Motor neuron (in vitro differentiated cells): ENCODE measurements at regions not wholly inside any gene's neighbourhood (a gene's known extent, or its start where the extent isn't known, plus 50 kb on each side); places are given as distances from the start of the nearest gene placed in this dataset.

ENCODE experiments used
- ATAC-seq, 8 experiments: fragments of 200-7000 bp; cut with Tn5 transposase; replicated peaks in 6 of 8; 2 replicates each; pipeline ENCODE4 v1.8.0; 2021; ENCODE audit warnings: mild to moderate bottlenecking in 8 of 8, moderate library complexity in 8 of 8
- H3K27ac ChIP-seq, 2 donors: fragments of 250-450 bp; sonication (Bioruptor Pico); 2 replicates each; pipeline ENCODE4 v1.9.0; 2021; ENCODE audit warnings: antibody characterized with exemption in 2 of 2, mild to moderate bottlenecking in 2 of 2, moderate library complexity in 1 of 2
- H3K4me1 ChIP-seq, 2 donors: fragments of 250-450 bp; sonication (Bioruptor Pico); replicated peaks in 1 of 2; 2 replicates each; pipeline ENCODE4 v1.6.1; 2021; ENCODE audit warnings: antibody characterized with exemption in 2 of 2, mild to moderate bottlenecking in 2 of 2, moderate library complexity in 1 of 2
- H3K4me3 ChIP-seq, 5 donors: fragments of 250-450 bp; sonication (Bioruptor Pico); 2 replicates each; pipeline ENCODE4 v1.9.0; 2021; ENCODE audit warnings: antibody characterized with exemption in 5 of 5, mild to moderate bottlenecking in 5 of 5, moderate library complexity in 4 of 5
- WGBS, 10 experiments: fragments of 450-650 bp; shearing (Covaris generic); methylation state at CpG; one replicate each; pipeline ENCODE4 v1.0.0; 2022; 5-methylcytosine and 5-hydroxymethylcytosine counted together
- in situ Hi-C, 9 experiments: fragments of 400-800 bp; cut with MboI; loops; one replicate each; pipeline ENCODE4 v1.15.0; 2021; ENCODE audit warnings: low sequenced_read_pairs in 9 of 9, low pct_unique_long_range_greater_than_20kb in 2 of 9; ENCODE audit not compliant: unreplicated experiment in 9 of 9

DNA sequence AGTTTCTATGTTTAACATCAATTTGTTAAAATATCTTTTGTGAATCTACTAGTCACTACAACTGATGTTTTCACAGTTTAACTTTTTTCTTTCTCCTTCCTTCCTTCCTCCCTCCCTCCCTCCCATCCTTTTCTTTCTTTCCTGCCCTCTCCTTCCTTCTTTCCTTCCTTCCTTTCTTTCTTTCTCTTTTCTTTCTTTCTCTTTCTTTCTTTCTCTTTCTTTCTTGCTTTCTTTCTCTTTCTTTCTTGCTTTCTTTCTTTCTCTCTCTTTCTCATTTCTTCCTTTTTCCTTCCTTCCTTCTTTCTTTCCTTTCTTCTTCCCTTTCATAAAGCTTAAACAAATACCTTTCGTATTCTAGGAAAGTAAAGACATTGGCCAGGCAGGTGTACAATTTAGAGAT, 2083.0 kb upstream of the CELF4 start:
- no peak for ATAC-seq
- in situ Hi-C loops = no loop called here
- WGBS, 10 experiments = 12 to 100% (median 100%) methylated on average over 1 of the region's 1 CpG; no CpG with 5 or more reads in 1 of the 10 experiments
- no peaks in the 10 kb centered on the region for H3K4me1 ChIP-seq
- H3K4me3 ChIP-seq = no peak overlapping the region
- no peak overlapping the region for H3K27ac ChIP-seq

- in situ Hi-C loops = no loop called here
- peak in 3 of 8 experiments; percentile 40 to 98 (median 97) for ATAC-seq
- Histone ChIP-seq H3K4me3 (no peak overlapping the region), H3K27ac (no peak overlapping the region), H3K4me1 (no peaks in the 10 kb centered on the region)
- whole genome bisulfite sequencing, 10 experiments = 0 to 80% (median 33%) methylated on average over 2 to 4 of the region's 4 CpGs; no CpG with 5 or more reads in 2 of the 10 experiments
Measured at GRCh38 chr18:39647627-39648534, 2082.3 kb upstream of the CELF4 start.

DNA sequence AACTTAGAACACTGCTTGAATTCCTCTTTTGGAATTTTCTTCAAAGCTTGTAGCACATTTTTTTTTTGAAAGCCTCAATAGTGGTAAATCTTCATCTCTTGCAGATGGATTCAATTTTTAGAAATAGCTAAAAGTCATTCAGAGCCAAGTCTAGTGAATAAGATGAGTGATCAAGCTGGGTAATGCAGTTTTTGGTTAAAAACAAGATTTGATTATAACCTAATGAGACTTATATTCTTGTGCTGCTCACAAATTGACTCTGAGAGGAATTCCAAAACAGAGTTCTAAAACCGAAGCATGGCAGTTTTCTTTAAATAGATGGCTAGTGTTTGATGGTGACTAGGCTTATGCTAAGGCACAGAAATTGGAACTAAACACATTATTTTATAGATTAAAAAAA, 2072.6 kb upstream of the CELF4 start:
- 0 to 100% (median 83%) methylated on average over 1 of the region's 1 CpG; no CpG with 5 or more reads in 2 of the 10 experiments for WGBS, 10 experiments
- in situ Hi-C loops = no loop called here
- no peak overlapping the region for H3K4me3 ChIP-seq
- H3K4me1 ChIP-seq = no peaks in the 10 kb centered on the region
- no peak overlapping the region for H3K27ac ChIP-seq
- ATAC-seq = no peak

- H3K4me3 ChIP-seq = no peak overlapping the region
- in situ Hi-C loops = no loop called here
- no peak for ATAC-seq
- WGBS, 10 experiments = 0 to 100% (median 100%) methylated on average over 1 of the region's 1 CpG; no CpG with 5 or more reads in 5 of the 10 experiments
- H3K27ac ChIP-seq = no peak overlapping the region
- H3K4me1 ChIP-seq = no peaks in the 10 kb centered on the region
Measured at GRCh38 chr18:39636931-39637330, 2071.3 kb upstream of the CELF4 start.

DNA sequence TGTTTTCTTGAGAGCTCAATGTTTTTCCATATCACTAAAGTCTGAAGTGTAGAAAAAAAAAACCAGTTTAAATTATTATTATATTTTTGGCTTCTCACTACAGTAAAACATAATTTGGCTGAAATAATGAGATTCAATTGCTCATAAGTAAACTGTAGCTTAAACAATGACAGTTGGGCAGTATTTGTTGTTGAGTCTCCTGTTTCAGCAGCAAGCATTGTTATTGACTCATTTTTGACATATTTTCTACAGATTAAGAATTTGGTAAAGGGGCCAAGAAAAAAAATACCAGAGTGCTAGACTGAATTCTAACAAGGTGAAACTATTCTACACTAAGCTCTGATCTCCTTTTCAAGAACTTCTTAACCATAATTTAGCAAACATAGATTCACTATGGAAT, 2070.4 kb upstream of the CELF4 start:
- no peak overlapping the region for H3K4me3 ChIP-seq
- in situ Hi-C loops = no loop called here
- no peak for ATAC-seq
- no peaks in the 10 kb centered on the region for H3K4me1 ChIP-seq
- H3K27ac ChIP-seq = no peak overlapping the region

GRCh38 chr18:39635192-39635591, 2069.6 kb upstream of the CELF4 start:
- no peaks in the 10 kb centered on the region for H3K4me1 ChIP-seq
- H3K27ac ChIP-seq = no peak overlapping the region
- H3K4me3 ChIP-seq = no peak overlapping the region
- ATAC-seq = no peak
- in situ Hi-C loops = no loop called here

DNA sequence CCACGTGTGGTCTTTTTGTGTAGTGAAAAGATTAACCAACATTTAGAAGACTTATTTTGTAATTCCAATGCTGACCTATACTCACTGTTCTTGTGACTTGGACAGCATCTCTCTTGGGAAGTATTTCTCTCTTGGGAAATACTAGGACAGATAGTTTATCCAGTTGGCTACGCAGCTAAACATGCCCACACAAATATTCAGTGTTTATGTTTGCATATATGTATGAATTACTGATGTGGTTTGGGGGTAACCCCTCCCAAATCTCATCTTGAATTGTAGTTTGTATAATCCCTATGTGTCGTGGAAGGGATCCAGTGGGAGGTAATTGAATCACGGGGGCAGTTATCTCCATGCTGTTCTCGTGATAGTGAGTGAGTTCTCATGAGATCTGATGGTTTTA, 2062.3 kb upstream of the CELF4 start:
- no peak overlapping the region for H3K27ac ChIP-seq
- H3K4me3 ChIP-seq = no peak overlapping the region
- WGBS, 10 experiments = 37 to 100% (median 83%) methylated on average over 1 to 5 of the region's 5 CpGs; no CpG with 5 or more reads in 2 of the 10 experiments
- peaks cover 0 to 6% of the 10 kb centered on the region in 2 donors for H3K4me1 ChIP-seq
- in situ Hi-C loops = no loop called here
- ATAC-seq = no peak

DNA sequence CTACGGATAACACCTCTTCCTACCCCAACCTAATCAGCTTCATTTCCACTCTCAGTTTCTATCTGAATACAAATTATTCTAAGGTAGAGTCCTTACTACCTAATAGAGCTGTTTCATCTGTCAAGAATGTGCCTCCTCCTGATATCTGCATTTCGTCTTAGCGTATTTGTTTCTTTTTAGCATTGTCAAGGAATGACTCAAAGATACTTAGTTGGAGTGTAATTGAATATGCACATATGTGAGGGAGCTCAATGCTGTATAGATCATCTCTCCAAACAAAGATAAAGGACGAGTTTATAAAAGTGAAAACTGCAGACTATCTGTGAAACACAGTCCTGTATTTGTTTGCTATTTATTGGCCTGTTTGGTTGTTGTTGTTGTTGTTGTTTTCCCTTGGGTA, 2059.4 kb upstream of the CELF4 start:
- Histone ChIP-seq H3K4me3 (no peak overlapping the region), H3K4me1 (peaks cover 3 to 8% of the 10 kb centered on the region in 2 donors), H3K27ac (no peak overlapping the region)
- peak in 4 of 8 experiments; percentile 53 to 100 (median 90) for ATAC-seq
- 5 to 78% (median 54%) methylated on average over 1 to 4 of the region's 4 CpGs for WGBS, 10 experiments
- in situ Hi-C loops = no loop called here

DNA sequence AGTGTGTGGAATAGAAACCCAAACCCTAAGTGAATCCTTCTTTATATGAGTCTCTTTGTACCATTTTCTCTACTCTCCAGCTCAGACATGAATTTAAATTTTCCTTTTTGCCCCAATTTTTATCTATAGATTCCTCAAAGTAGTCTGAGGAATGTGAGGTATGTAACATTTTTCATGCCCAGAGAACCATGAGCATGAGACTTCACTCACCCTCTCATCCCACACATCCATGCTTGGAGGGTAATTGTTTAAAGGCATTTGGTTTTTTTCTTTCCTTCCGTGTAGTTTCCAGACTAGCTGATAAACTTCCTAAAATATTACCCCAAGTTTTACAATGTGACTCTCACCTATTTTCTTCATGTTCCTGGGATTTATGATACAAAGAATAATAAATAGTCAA, 2056.8 kb upstream of the CELF4 start:
- Histone ChIP-seq H3K4me1 (peaks cover 3 to 8% of the 10 kb centered on the region in 2 donors), H3K4me3 (no peak overlapping the region), H3K27ac (no peak overlapping the region)
- in situ Hi-C loops = no loop called here
- ATAC-seq = no peak
- whole genome bisulfite sequencing, 10 experiments = 50 to 100% (median 92%) methylated on average over 1 of the region's 1 CpG

DNA sequence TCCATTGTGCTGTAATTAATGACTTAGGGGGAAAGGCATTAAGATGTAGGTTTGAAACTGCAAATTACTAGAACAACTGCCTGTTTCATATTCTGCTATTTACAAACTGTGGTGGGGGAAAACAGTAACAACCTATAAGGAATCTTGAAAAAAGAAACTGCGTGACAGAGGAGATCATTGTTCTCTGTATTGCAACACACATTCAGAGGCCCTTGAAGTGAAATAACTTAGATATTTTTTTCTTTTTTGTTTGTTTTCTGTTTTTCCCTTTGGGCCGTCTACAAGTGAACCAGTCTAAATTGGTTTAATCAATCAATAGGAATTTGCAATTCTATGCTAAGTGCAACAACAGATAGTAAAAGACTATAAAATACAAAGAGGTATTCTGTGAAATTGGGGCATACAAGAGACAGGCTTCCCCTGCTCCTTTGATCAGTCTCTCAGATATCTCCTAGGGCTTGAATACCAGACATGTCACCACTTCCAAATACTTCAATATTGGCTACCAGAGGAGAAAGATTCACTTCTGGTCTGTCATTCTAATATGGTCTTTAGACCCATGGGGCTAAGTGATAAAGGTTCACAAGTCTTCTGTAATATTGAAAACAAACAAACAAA, 2055.1 kb upstream of the CELF4 start:
- 43 to 100% (median 77%) methylated on average over 1 to 2 of the region's 2 CpGs for WGBS, 10 experiments
- ATAC-seq = no peak
- in situ Hi-C loops = no loop called here

GRCh38 chr18:39618265-39619003, 2052.8 kb upstream of the CELF4 start:
- 70 to 100% (median 95%) methylated on average over 2 to 8 of the region's 33 CpGs; no CpG with 5 or more reads in 6 of the 10 experiments for WGBS, 10 experiments

More for the DNA sequence above, 2055.1 kb upstream of the CELF4 start:
- H3K4me3 ChIP-seq = no peak overlapping the region
- peaks cover 3 to 8% of the 10 kb centered on the region in 2 donors for H3K4me1 ChIP-seq
- H3K27ac ChIP-seq = no peak overlapping the region

DNA sequence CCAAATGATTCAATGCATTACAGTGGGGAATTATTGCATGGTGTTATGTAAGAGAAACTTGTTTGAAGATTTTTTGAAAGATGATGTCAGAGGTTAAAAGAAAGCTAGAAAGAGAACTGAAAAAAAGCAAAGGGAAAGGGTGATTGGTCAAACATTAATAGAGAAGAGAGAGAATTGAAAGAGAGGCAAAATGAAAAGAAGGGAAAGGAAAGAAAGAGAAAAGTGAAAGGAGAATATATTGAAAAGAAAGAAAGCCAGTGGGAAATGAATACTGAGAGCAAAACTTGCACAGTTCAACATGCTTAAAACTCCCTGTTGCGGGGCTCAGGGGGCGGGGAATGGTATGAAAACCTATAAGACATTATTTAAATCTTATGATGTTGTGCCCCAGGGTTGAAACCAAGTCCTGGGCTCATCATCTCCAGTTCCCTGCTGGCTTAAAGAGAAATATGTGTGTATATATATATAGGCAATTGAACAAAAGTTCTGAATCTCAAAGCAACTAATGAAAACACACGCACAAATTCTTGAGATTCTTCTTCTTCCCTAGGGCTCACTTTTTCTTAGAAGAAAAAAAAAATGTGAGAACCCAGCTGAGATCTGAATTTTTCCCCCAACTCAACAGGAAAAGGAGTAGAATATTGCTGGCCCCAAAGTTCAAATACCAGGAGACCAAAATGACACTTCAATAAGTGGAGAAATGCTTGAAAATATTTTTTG, 2045.9 kb upstream of the CELF4 start:
- in situ Hi-C loops = no loop called here
- no peak for ATAC-seq
- Histone ChIP-seq H3K27ac (no peak overlapping the region), H3K4me1 (peaks cover 0 to 3% of the 10 kb centered on the region in 2 donors), H3K4me3 (no peak overlapping the region)
- 4 to 100% (median 86%) methylated on average over 1 to 3 of the region's 3 CpGs for WGBS, 10 experiments

More at GRCh38 chr18:39618265-39619003, 2052.8 kb upstream of the CELF4 start:
- Histone ChIP-seq H3K4me1 (peaks cover 2 to 3% of the 10 kb centered on the region in 2 donors), H3K4me3 (no peak overlapping the region), H3K27ac (no peak overlapping the region)
- in situ Hi-C loops = no loop called here
- no peak for ATAC-seq
